Lung (tissue), 11 donors: ENCODE measurements at regions not wholly inside any gene's neighbourhood (a gene's known extent, or its start where the extent isn't known, plus 50 kb on each side); places are given as distances from the start of the nearest gene placed in this dataset.

ENCODE experiments used
- ATAC-seq: fragments of 200-7000 bp; cut with Tn5 transposase; one replicate; pipeline ENCODE4 v1.9.1; 2020; ENCODE audit warnings: moderate number of reproducible peaks; ENCODE audit not compliant: insufficient read depth, low FRiP score
- DNase-seq, 3 donors: peaks; one replicate each; pipeline ENCODE4 v3.0.0-alpha.2; 2013 to 2017
- H3K27ac ChIP-seq, 2 donors: one replicate each; pipeline ENCODE4 v1.5.1; 2013; ENCODE audit warnings: mild to moderate bottlenecking in 2 of 2, moderate library complexity in 2 of 2, control low read depth in 1 of 2, inconsistent platforms in 1 of 2, low read depth in 1 of 2, low read length in 1 of 2
- H3K27me3 ChIP-seq, 3 donors: one replicate each; pipeline ENCODE4 v1.5.1; 2013; ENCODE audit warnings: low read length in 2 of 3; ENCODE audit not compliant: control insufficient read depth in 3 of 3, insufficient read depth in 3 of 3
- H3K36me3 ChIP-seq, 4 donors: one replicate each; pipeline ENCODE4 v1.5.1; 2013; ENCODE audit warnings: low read length in 4 of 4, mild to moderate bottlenecking in 1 of 4, moderate library complexity in 1 of 4; ENCODE audit not compliant: control insufficient read depth in 4 of 4, insufficient read depth in 4 of 4
- H3K4me1 ChIP-seq, 5 donors: one replicate each; pipeline ENCODE4 v1.5.1; 2013; ENCODE audit warnings: low read length in 5 of 5, mild to moderate bottlenecking in 2 of 5, moderate library complexity in 1 of 5; ENCODE audit not compliant: control insufficient read depth in 5 of 5, insufficient read depth in 5 of 5
- H3K4me3 ChIP-seq: one replicate; pipeline ENCODE4 v1.5.1; 2013; ENCODE audit warnings: mild to moderate bottlenecking, control low read depth, moderate library complexity
- H3K9ac ChIP-seq, 2 donors: one replicate each; pipeline ENCODE4 v1.5.1; 2013; ENCODE audit warnings: low read length in 2 of 2, control low read depth in 1 of 2; ENCODE audit not compliant: insufficient read depth in 1 of 2
- H3K9me3 ChIP-seq, 4 donors: one replicate each; pipeline ENCODE4 v1.5.1; 2013; ENCODE audit warnings: low read length in 3 of 4, mild to moderate bottlenecking in 1 of 4, moderate library complexity in 1 of 4; ENCODE audit not compliant: control insufficient read depth in 4 of 4, insufficient read depth in 3 of 4
- CTCF ChIP-seq: IDR thresholded peaks from 2 replicates; pipeline ENCODE4 v1.5.1; 2012; ENCODE audit warnings: mild to moderate bottlenecking; ENCODE audit errors: control extremely low read depth, extremely low read depth
- WGBS, 2 donors: extraction: QIAGEN DNeasy Blood & Tissue Kit; methylation state at CpG; one replicate each; pipeline ENCODE4 v1.1.7; 2013; 5-methylcytosine and 5-hydroxymethylcytosine counted together
- donor health status: control.
- donor health status: control.
- donor health status: Bipolar disorder and iron deficiency.
- donor health status: healthy.
- donor health status: DM: yes; HTN: yes; CAD: no.

GRCh38 chr4:174438711-174439110, 83.6 kb downstream of the HPGD start:
- H3K4me3 ChIP-seq: no peak overlapping the region
- no peak overlapping the region for H3K9ac ChIP-seq
- no peaks in the 10 kb centered on the region for H3K27me3 ChIP-seq
- H3K36me3 ChIP-seq: no peaks in the 10 kb centered on the region
- H3K9me3 ChIP-seq: no peaks in the 10 kb centered on the region
- H3K4me1 ChIP-seq: peaks cover 0 to 4% (median 0%) of the 10 kb centered on the region in 5 donors
- no peak overlapping the region for H3K27ac ChIP-seq
- ATAC-seq (no peak), DNase-seq (no peak)
- 92 to 96% methylated on average over 7 of the region's 7 CpGs for WGBS, 2 donors
- no peak for TF ChIP-seq CTCF

- H3K27me3 ChIP-seq: no peaks in the 10 kb centered on the region
- ATAC-seq (no peak), DNase-seq (no peak)
- no peaks in the 10 kb centered on the region for H3K36me3 ChIP-seq
- no peak overlapping the region for H3K4me3 ChIP-seq
- H3K9ac ChIP-seq: no peak overlapping the region
- peaks cover 0 to 4% (median 0%) of the 10 kb centered on the region in 5 donors for H3K4me1 ChIP-seq
- no peak for TF ChIP-seq CTCF
- H3K9me3 ChIP-seq: no peaks in the 10 kb centered on the region
- WGBS, 2 donors: 18 to 52% methylated on average over 1 of the region's 1 CpG
- H3K27ac ChIP-seq: no peak overlapping the region
These were observed 84.5 kb downstream of the HPGD start for GRCh38 chr4:174437749-174438148.

GRCh38 chr4:174437324-174437723, 85.0 kb downstream of the HPGD start:
- Histone ChIP-seq H3K36me3 (no peaks in the 10 kb centered on the region), H3K4me3 (no peak overlapping the region), H3K27me3 (no peaks in the 10 kb centered on the region), H3K4me1 (peaks cover 0 to 4% (median 0%) of the 10 kb centered on the region in 5 donors), H3K27ac (no peak overlapping the region), H3K9ac (no peak overlapping the region), H3K9me3 (no peaks in the 10 kb centered on the region)
- peak in 2 of 3 donors; percentile 83 to 84 for DNase-seq
- no peak for TF ChIP-seq CTCF
- 31 to 66% methylated on average over 2 of the region's 2 CpGs for WGBS, 2 donors
- ATAC-seq: peak; percentile 88

GRCh38 chr4:174436377-174436776, 85.9 kb downstream of the HPGD start:
- Histone ChIP-seq H3K27ac (no peak overlapping the region), H3K27me3 (no peaks in the 10 kb centered on the region), H3K4me3 (no peak overlapping the region), H3K36me3 (no peaks in the 10 kb centered on the region), H3K9me3 (no peaks in the 10 kb centered on the region), H3K9ac (no peak overlapping the region), H3K4me1 (peaks cover 0 to 4% (median 0%) of the 10 kb centered on the region in 5 donors)
- WGBS, 2 donors: 88 to 95% methylated on average over 1 of the region's 1 CpG
- ATAC-seq: no peak
- DNase-seq: no peak
- TF ChIP-seq CTCF: no peak
